ENCODE measurements at regions not wholly inside any gene's neighbourhood (a gene's known extent, or its start where the extent isn't known, plus 50 kb on each side); places are given as distances from the start of the nearest gene placed in this dataset.

DNA sequence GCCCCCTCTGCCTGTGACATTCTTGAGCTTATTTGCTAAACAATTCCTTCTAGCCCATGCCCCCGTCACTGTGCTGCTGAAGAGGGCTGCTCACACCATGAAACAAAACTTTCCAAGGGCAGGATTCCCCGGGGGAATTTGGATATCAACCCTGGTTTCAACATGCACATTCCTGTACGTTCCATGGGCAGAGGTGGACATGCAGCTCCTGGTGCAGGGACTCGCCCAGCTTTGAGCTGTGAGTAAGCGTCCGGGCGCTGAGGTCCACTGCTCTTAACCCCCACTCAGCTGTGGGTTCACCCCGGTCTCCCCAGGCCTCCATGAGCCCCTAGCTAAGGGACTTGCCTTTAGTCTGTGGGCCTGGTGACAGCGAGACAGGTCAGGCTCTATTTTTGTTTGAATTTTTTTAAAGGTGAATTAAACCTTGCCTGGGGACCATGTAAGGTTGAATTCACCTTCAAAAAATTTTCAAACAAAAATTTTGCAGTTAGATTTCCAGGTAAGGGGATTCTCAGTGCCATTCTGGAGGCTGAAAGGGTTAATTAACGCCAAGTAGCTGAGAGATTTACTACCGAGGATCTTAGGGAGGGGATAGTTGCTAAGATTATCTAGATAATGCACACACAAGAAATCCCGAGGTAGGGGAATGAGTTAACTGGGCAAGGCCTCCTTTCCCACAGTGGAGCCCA is 70.3 kb upstream of the SLC22A23 start:
- H3K27me3 Mint-ChIP-seq (ENCODE audit: unreplicated experiment): no peaks in the 10 kb centered on the region
- peak; percentile 51 for DNase-seq (ENCODE audit: extremely low spot score, unreplicated experiment)
- no peak overlapping the region for H3K4me3 Mint-ChIP-seq (ENCODE audit: unreplicated experiment)
- peaks cover 24% of the 10 kb centered on the region for H3K4me1 Mint-ChIP-seq (ENCODE audit: unreplicated experiment)
- H3K36me3 Mint-ChIP-seq (ENCODE audit: unreplicated experiment): no peaks in the 10 kb centered on the region
- no peak overlapping the region for H3K27ac Mint-ChIP-seq (ENCODE audit: unreplicated experiment)
- TF ChIP-seq, protein P1, sequence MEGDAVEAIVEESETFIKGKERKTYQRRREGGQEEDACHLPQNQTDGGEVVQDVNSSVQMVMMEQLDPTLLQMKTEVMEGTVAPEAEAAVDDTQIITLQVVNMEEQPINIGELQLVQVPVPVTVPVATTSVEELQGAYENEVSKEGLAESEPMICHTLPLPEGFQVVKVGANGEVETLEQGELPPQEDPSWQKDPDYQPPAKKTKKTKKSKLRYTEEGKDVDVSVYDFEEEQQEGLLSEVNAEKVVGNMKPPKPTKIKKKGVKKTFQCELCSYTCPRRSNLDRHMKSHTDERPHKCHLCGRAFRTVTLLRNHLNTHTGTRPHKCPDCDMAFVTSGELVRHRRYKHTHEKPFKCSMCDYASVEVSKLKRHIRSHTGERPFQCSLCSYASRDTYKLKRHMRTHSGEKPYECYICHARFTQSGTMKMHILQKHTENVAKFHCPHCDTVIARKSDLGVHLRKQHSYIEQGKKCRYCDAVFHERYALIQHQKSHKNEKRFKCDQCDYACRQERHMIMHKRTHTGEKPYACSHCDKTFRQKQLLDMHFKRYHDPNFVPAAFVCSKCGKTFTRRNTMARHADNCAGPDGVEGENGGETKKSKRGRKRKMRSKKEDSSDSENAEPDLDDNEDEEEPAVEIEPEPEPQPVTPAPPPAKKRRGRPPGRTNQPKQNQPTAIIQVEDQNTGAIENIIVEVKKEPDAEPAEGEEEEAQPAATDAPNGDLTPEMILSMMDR (IDR thresholded peaks at IDR 0.05): no peak
- H3K9me3 Mint-ChIP-seq (ENCODE audit: unreplicated experiment): no peaks in the 10 kb centered on the region

DNA sequence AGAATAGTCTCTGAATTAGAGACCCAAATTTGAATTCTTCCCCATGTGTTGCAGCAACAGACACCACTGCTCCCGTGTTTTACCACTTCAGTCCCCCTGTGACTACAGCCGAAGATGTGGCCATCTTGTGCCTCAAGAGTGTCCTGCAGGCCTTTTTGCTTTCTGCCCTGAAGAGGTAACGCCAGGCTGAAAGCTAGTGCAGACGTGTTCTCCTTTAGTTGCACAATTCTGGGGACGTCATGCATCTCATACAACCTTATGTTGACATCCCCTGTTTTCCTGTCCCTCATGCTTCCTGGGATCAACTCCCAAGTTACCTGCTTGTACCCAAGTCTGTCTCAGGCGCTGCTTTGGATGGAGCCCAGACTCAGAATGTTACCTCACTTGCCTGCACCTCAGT is 69.1 kb upstream of the SLC22A23 start:
- Mint-ChIP-seq H3K27ac (ENCODE audit: unreplicated experiment) (no peak overlapping the region), H3K4me3 (ENCODE audit: unreplicated experiment) (no peak overlapping the region), H3K36me3 (ENCODE audit: unreplicated experiment) (no peaks in the 10 kb centered on the region), H3K9me3 (ENCODE audit: unreplicated experiment) (no peaks in the 10 kb centered on the region), H3K4me1 (ENCODE audit: unreplicated experiment) (peaks cover 35% of the 10 kb centered on the region), H3K27me3 (ENCODE audit: unreplicated experiment) (no peaks in the 10 kb centered on the region)
- no peak for DNase-seq (ENCODE audit: extremely low spot score, unreplicated experiment)
- TF ChIP-seq, protein P1 (IDR thresholded peaks at IDR 0.05): no peak

DNA sequence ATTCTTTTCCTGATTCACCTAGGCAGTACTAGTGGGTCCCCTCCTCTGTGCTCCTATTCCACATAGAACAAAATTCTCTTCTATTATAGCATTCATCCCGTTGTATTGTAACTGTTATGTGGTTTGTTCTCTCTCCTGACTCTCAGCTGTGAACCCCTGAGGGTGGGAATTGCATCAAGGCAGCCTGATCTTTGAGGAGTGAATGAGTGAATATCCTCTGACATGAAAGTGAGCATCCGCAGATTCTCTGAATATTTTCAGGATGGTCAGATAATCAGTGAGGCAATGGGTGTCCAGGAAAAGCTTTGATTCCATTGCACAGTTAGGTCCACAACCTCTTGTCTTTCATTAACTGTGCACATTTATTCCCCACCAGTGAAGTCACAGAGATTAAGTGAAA is 67.6 kb upstream of the SLC22A23 start:
- Mint-ChIP-seq H3K4me3 (ENCODE audit: unreplicated experiment) (no peak overlapping the region), H3K36me3 (ENCODE audit: unreplicated experiment) (no peaks in the 10 kb centered on the region), H3K27me3 (ENCODE audit: unreplicated experiment) (no peaks in the 10 kb centered on the region), H3K9me3 (ENCODE audit: unreplicated experiment) (no peaks in the 10 kb centered on the region), H3K4me1 (ENCODE audit: unreplicated experiment) (peaks cover 49% of the 10 kb centered on the region), H3K27ac (ENCODE audit: unreplicated experiment) (no peak overlapping the region)
- TF ChIP-seq, protein P1 (IDR thresholded peaks at IDR 0.05): no peak
- DNase-seq (ENCODE audit: extremely low spot score, unreplicated experiment): no peak

DNA sequence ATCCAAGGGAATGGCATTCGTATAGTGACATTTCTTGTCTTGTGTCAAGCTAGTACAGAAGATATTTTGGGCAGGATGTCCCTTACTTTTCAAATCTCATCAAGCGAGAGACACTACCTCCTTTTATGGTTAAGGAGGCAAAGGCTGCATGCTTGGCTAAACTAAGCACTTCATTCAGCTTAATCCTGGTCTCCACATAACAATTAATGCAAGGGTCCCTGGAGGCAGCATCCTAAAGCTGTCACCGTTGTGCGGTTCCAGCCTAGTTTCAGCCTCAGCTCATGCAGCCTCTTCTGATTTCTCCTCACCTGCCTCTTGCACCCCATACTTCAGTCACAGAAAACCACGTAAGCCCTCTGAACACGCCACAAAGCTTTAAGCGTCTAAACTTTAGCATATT is 67.1 kb upstream of the SLC22A23 start:
- Mint-ChIP-seq H3K4me1 (ENCODE audit: unreplicated experiment) (peaks cover 50% of the 10 kb centered on the region), H3K9me3 (ENCODE audit: unreplicated experiment) (no peaks in the 10 kb centered on the region), H3K4me3 (ENCODE audit: unreplicated experiment) (no peak overlapping the region), H3K27me3 (ENCODE audit: unreplicated experiment) (no peaks in the 10 kb centered on the region), H3K27ac (ENCODE audit: unreplicated experiment) (no peak overlapping the region), H3K36me3 (ENCODE audit: unreplicated experiment) (no peaks in the 10 kb centered on the region)
- TF ChIP-seq, protein P1 (IDR thresholded peaks at IDR 0.05): no peak
- no peak for DNase-seq (ENCODE audit: extremely low spot score, unreplicated experiment)

DNA sequence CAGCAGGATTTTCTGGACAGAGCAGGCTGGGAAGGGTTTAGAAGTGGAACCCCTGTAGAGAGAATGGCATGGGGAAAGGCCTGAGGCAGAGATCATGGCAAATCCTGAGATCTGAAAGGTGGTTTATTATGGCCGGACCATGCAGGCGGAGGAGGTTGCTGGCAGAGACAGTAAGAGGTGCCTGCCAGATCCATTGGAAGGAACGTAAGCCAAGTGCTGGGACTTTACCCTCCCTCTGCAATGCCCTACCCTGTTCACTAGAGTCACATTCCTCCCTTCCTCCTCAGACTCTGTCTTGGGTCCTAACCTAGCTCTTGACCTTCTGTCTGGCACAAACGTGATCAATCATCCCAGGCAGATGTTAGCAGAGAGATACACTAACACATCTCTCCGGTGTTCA is 66.4 kb upstream of the SLC22A23 start:
- Mint-ChIP-seq H3K27ac (ENCODE audit: unreplicated experiment) (peak overlapping the region; percentile 74), H3K27me3 (ENCODE audit: unreplicated experiment) (no peaks in the 10 kb centered on the region), H3K9me3 (ENCODE audit: unreplicated experiment) (no peaks in the 10 kb centered on the region), H3K4me3 (ENCODE audit: unreplicated experiment) (no peak overlapping the region), H3K4me1 (ENCODE audit: unreplicated experiment) (peaks cover 57% of the 10 kb centered on the region), H3K36me3 (ENCODE audit: unreplicated experiment) (no peaks in the 10 kb centered on the region)
- TF ChIP-seq, protein P1 (IDR thresholded peaks at IDR 0.05): no peak
- no peak for DNase-seq (ENCODE audit: extremely low spot score, unreplicated experiment)
